Mesodermal cell (in vitro differentiated cells): ENCODE measurements at regions not wholly inside any gene's neighbourhood (a gene's known extent, or its start where the extent isn't known, plus 50 kb on each side); places are given as distances from the start of the nearest gene placed in this dataset.
"Not testable (repeated sequence)": the region's sequence is repeated elsewhere in the genome, so short reads cannot be mapped to it uniquely, and the experiment has no call there.

Source experiments
- H3K27ac ChIP-seq: 2 replicates; pipeline ENCODE4 v1.7.0; 2013; ENCODE audit warnings: mild to moderate bottlenecking, low read depth, low read length, moderate library complexity; ENCODE audit not compliant: severe bottlenecking
- H3K36me3 ChIP-seq: 2 replicates; pipeline ENCODE4 v1.7.1; 2013; ENCODE audit warnings: mild to moderate bottlenecking, low read length, moderate library complexity; ENCODE audit not compliant: control insufficient read depth, insufficient read depth
- H3K4me1 ChIP-seq: one replicate; pipeline ENCODE4 v1.7.1; 2013; ENCODE audit warnings: mild to moderate bottlenecking, low read length; ENCODE audit not compliant: insufficient read depth, control insufficient read depth, poor library complexity, severe bottlenecking
- H3K4me3 ChIP-seq: 2 replicates; pipeline ENCODE4 v1.7.0; 2013; ENCODE audit warnings: low read length, control low read depth, mild to moderate bottlenecking; ENCODE audit not compliant: insufficient read depth, poor library complexity, severe bottlenecking; ENCODE audit errors: extremely low read depth
- H3K9me3 ChIP-seq: 2 replicates; pipeline ENCODE4 v1.7.1; 2013; ENCODE audit warnings: mild to moderate bottlenecking, low read length, moderate library complexity; ENCODE audit not compliant: control insufficient read depth
- WGBS, 2 experiments: methylation state at CpG; one replicate each; pipeline ENCODE4 v1.1.5; 2013; ENCODE audit warnings: missing lambda C conversion rate in 2 of 2; ENCODE audit not compliant: insufficient coverage in 2 of 2; 5-methylcytosine and 5-hydroxymethylcytosine counted together

DNA sequence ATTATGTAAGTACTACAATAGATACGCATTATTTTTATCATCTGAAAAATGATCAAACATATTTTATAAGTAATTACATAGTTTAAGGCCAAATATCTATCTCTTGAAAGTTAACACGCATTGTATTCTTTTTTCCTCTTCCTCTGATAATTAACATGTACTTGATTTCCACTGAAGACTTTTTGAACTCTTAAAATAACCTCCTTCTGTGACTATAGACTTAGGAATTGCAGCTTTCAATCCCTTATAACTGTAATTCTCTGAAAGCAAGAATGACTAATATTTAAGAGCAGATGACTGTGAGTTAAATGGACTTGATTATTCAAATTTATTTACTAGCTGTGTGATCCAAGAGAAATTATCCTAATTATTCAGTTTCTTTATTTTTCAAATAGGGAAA, 730.6 kb upstream of the NECTIN3 start:
- H3K36me3 ChIP-seq = no peaks in the 10 kb centered on the region
- no peak overlapping the region for H3K27ac ChIP-seq
- no peak overlapping the region for H3K4me3 ChIP-seq
- peaks cover 10% of the 10 kb centered on the region for H3K9me3 ChIP-seq
- WGBS, 2 experiments = 80% methylated on average over 1 of the region's 2 CpGs; no CpG with 5 or more reads in 1 of the 2 experiments
- H3K4me1 ChIP-seq = peaks cover 26% of the 10 kb centered on the region

DNA sequence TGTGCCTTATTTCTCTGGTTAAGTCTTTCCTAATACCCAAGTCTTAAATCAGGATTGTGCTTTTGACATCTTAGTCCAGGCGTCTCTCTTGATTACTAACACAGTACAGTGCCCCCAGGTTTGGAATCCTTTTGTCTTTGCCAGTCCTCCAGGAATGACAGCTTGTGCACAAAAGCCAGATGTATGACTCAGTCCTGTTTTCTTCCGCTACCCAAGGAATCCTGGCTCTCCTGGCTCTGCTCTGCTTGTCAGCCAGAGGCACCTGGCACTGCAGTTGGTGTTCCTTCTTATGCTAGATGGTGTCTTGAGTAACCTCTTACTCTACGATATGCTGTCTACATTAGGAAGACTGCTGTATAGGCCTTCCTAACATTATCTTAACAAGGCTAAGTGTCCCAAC, 728.2 kb upstream of the NECTIN3 start:
- no peaks in the 10 kb centered on the region for H3K36me3 ChIP-seq
- peaks cover 26% of the 10 kb centered on the region for H3K4me1 ChIP-seq
- 70 to 91% methylated on average over 2 of the region's 3 CpGs for WGBS, 2 experiments
- no peak overlapping the region for H3K4me3 ChIP-seq
- peak overlapping the region; percentile 72 for H3K27ac ChIP-seq
- no peaks in the 10 kb centered on the region for H3K9me3 ChIP-seq

DNA sequence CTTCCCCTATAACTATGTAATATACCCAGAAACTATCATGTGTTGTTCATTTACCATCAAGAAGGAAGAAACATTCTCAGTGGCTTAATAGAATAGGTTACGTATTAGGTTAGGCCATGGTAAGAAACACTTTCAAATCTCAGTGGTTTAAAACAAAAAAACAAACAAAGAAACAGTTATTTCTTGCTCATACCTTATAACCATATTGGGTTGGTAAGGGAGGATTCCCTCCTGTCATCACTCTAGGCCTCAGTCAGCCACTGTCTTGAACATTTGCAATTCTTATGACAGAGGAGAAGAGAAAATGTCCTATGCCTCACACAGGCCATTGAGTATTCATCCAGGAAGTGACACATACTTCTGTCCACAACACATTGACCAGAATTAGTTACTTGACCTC, 727.7 kb upstream of the NECTIN3 start:
- no peak overlapping the region for H3K4me3 ChIP-seq
- H3K9me3 ChIP-seq = no peaks in the 10 kb centered on the region
- peaks cover 26% of the 10 kb centered on the region for H3K4me1 ChIP-seq
- no peaks in the 10 kb centered on the region for H3K36me3 ChIP-seq
- no CpG with 5 or more reads among the region's 1 CpG for WGBS, 2 experiments
- peak overlapping the region; percentile 72 for H3K27ac ChIP-seq

DNA sequence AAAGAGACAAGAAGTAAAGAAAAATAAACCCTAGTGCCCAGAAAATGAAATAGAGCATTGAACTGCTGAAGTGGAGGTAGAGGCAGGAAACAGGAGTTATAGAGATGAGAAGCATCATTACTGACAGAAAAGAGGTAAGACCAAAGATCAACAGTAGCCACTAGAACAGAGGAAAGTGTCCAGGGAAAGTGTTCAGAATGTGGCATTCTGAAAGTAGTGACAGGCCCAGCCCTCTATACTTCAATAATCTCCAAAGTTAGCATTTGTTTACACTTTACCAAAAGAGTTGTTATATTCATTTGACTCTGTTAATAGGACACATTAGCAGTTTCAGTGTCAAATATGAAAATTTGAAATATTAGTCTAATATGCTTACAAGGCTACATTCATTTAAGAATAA, 727.1 kb upstream of the NECTIN3 start:
- Histone ChIP-seq H3K4me1 (peaks cover 26% of the 10 kb centered on the region), H3K27ac (peak overlapping the region; percentile 72), H3K36me3 (no peaks in the 10 kb centered on the region), H3K4me3 (no peak overlapping the region), H3K9me3 (no peaks in the 10 kb centered on the region)

DNA sequence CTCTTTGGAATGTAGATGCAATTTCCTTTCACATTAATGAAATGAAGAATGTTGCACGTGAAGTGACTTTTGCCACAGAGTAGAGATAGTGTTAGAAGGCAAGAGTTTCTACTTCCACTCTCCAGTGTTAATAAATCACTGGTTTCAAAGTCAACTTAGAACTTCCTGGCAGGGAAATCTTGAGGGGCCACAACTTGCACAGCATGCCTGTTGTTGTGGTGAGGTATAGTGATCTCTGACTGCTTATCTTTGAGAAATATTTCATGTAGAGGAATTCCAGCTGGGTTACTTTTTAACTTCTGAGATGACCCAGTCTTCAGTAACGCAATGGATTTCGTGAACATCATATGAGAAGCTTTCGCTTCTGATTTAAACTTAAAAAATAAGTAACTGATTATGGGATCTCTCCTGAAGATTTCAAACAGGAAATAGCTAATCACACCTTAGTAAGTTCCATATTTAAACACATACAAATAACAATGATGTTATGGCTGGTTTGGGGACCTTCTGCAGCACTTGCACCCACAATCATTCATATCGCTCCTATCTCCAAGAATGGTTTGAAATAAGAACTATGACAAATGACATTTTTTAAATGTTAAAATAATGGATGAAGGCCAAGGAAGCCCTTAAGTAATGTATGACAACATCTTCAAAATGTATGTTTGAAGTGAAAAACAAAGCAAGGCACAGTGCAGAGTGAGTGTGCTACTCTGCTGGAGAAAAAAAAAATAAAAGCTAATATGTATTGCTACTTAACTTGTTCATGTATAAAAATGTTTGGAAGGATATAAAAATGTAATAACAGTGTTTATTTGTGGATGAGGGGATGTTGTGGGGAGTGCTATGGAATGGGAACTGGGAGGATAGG, 726.5 kb upstream of the NECTIN3 start:
- H3K27ac ChIP-seq = peak overlapping the region; percentile 72
- no CpG with 5 or more reads among the region's 5 CpGs for WGBS, 2 experiments
- H3K4me1 ChIP-seq = peaks cover 26% of the 10 kb centered on the region

GRCh38 chr3:110349295-110349694, 722.3 kb upstream of the NECTIN3 start:
- H3K9me3 ChIP-seq = no peaks in the 10 kb centered on the region
- 83% methylated on average over 1 of the region's 2 CpGs; no CpG with 5 or more reads in 1 of the 2 experiments for WGBS, 2 experiments
- no peaks in the 10 kb centered on the region for H3K36me3 ChIP-seq
- no peak overlapping the region for H3K27ac ChIP-seq
- no peak overlapping the region for H3K4me3 ChIP-seq
- peaks cover 13% of the 10 kb centered on the region for H3K4me1 ChIP-seq

More for the DNA sequence above, 726.5 kb upstream of the NECTIN3 start:
- Histone ChIP-seq H3K4me3 (no peak overlapping the region), H3K36me3 (no peaks in the 10 kb centered on the region), H3K9me3 (no peaks in the 10 kb centered on the region)

GRCh38 chr3:110352841-110353604, 718.6 kb upstream of the NECTIN3 start:
- 95 to 100% methylated on average over 1 to 2 of the region's 2 CpGs for WGBS, 2 experiments
- H3K4me3 ChIP-seq = no peak overlapping the region
- no peaks in the 10 kb centered on the region for H3K4me1 ChIP-seq
- H3K9me3 ChIP-seq = no peaks in the 10 kb centered on the region
- H3K27ac ChIP-seq = peak overlapping the region; percentile 33
- H3K36me3 ChIP-seq = no peaks in the 10 kb centered on the region

DNA sequence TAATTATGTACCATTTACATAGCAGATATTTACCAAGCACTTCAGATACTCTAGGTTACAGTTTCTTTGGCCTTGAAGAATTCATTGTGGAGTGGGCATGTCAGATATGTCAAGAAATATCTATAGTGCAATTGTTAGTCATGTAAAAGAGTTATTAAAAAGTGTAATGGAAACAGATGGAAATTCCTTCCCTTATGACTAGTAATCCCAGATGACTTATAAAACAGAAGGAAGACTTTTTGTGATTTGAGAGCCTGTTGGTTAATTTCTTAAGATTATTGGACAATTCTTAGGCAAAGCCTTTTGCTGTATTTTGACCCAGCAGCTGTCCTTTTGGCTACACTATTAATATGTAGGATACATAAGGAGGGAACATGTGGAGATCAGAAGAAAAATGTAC, 708.9 kb upstream of the NECTIN3 start:
- Histone ChIP-seq H3K4me1 (no peaks in the 10 kb centered on the region), H3K27ac (no peak overlapping the region), H3K9me3 (no peaks in the 10 kb centered on the region), H3K4me3 (no peak overlapping the region), H3K36me3 (no peaks in the 10 kb centered on the region)

DNA sequence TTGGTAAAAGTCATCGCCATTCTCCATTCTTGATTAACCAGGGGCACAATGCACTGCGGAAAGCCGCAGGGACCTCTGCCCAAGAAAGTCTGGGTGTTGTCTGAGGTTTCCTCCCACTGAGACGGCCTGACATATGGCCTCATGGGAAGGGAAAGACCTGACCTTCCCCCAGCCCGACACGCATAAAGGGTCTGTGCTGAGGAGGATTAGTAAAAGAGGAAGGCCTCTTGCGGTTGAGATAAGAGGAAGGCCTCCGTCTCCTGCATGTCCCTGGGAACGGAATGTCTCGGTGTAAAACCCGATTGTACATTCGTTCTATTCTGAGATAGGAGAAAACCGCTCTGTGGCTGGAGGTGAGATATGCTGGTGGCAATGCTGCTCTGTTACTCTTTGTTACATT, 704.3 kb upstream of the NECTIN3 start:
- H3K27ac ChIP-seq, H3K4me1 ChIP-seq, H3K9me3 ChIP-seq, H3K36me3 ChIP-seq, H3K4me3 ChIP-seq: not testable (repeated sequence)
- WGBS, 2 experiments = 83 to 95% methylated on average over 6 to 11 of the region's 13 CpGs

DNA sequence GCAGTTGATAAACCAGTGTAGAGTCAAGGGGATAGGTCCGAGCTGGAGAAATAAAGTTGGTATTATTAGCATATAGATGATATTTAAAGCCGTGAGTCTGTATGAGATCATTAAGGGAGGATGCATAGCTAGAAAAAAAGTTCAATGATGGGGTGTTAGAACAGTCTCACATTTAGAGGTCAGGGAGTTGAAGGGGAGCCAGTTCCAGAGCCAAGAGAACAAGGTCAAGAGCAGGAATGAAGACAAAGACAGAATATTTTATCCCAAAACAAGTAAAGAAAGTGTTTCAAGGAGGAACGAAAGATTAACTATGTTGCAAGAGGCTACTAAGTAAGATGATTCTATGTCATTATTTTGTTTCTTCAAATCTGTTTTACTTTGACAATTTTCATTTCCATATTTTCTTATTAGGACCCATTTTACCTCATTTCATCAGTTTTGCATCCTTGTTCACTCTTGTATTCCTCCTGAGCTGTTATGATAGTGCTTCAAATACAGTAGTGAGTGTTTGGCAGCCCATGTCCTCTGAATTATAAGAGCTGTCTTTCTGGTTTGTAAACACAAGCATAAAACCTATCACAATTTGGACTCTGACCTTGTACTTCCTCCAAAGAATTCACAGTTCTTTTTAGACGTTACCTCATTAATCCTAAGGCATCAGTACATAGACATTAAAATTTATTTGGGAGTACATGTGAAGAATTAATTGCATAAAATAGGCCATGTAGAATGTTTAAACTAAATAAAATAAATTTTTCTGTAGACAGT, 695.7 kb upstream of the NECTIN3 start:
- H3K27ac ChIP-seq = no peak overlapping the region
- WGBS, 2 experiments = 91 to 94% methylated on average over 2 to 3 of the region's 4 CpGs
- H3K36me3 ChIP-seq = no peaks in the 10 kb centered on the region
- H3K4me3 ChIP-seq = no peak overlapping the region
- no peaks in the 10 kb centered on the region for H3K4me1 ChIP-seq
- H3K9me3 ChIP-seq = no peaks in the 10 kb centered on the region
